ENCODE measurements at regions not wholly inside any gene's neighbourhood (a gene's known extent, or its start where the extent isn't known, plus 50 kb on each side); places are given as distances from the start of the nearest gene placed in this dataset.

- H3K9ac ChIP-seq (ENCODE audit: insufficient read length): no peak overlapping the region
- no peak overlapping the region for H3K27ac ChIP-seq
- TF ChIP-seq EZH2 (IDR thresholded peaks at IDR 0.05): no peak
- TF ChIP-seq POLR2AphosphoS5 (IDR thresholded peaks at IDR 0.05; ENCODE audit: borderline replicate concordance, low read depth, low read length): no peak
- no peak for TF ChIP-seq FOXP2 (optimal IDR thresholded peaks at IDR 0.05; ENCODE audit: control extremely low read depth, extremely low read length, insufficient read depth)
- H3K9me3 ChIP-seq (ENCODE audit: low read depth, low read length): no peaks in the 10 kb centered on the region
- DNase-seq (ENCODE audit: low read depth, low spot score): no peak
- H3K4me3 ChIP-seq: no peak overlapping the region
- H3K36me3 ChIP-seq (ENCODE audit: insufficient read depth, low read length): no peaks in the 10 kb centered on the region
Measured at GRCh38 chr15:85847031-85847430, 52.3 kb upstream of the KLHL25 start.

- no peak for TF ChIP-seq EZH2 (IDR thresholded peaks at IDR 0.05)
- no peak for TF ChIP-seq POLR2AphosphoS5 (IDR thresholded peaks at IDR 0.05; ENCODE audit: borderline replicate concordance, low read depth, low read length)
- TF ChIP-seq FOXP2 (optimal IDR thresholded peaks at IDR 0.05; ENCODE audit: control extremely low read depth, extremely low read length, insufficient read depth): no peak
- no peaks in the 10 kb centered on the region for H3K9me3 ChIP-seq (ENCODE audit: low read depth, low read length)
- no peak overlapping the region for H3K9ac ChIP-seq (ENCODE audit: insufficient read length)
- no peak overlapping the region for H3K4me3 ChIP-seq
- no peaks in the 10 kb centered on the region for H3K36me3 ChIP-seq (ENCODE audit: insufficient read depth, low read length)
- no peak for DNase-seq (ENCODE audit: low read depth, low spot score)
- no peak overlapping the region for H3K27ac ChIP-seq
Measured at GRCh38 chr15:85849946-85850345, 55.2 kb upstream of the KLHL25 start.

GRCh38 chr15:85852969-85853368 lies 58.2 kb upstream of the KLHL25 start:
- no peaks in the 10 kb centered on the region for H3K9me3 ChIP-seq (ENCODE audit: low read depth, low read length)
- no peak for TF ChIP-seq EZH2 (IDR thresholded peaks at IDR 0.05)
- H3K9ac ChIP-seq (ENCODE audit: insufficient read length): no peak overlapping the region
- no peak overlapping the region for H3K4me3 ChIP-seq
- no peak for DNase-seq (ENCODE audit: low read depth, low spot score)
- no peaks in the 10 kb centered on the region for H3K36me3 ChIP-seq (ENCODE audit: insufficient read depth, low read length)
- H3K27ac ChIP-seq: no peak overlapping the region

DNA sequence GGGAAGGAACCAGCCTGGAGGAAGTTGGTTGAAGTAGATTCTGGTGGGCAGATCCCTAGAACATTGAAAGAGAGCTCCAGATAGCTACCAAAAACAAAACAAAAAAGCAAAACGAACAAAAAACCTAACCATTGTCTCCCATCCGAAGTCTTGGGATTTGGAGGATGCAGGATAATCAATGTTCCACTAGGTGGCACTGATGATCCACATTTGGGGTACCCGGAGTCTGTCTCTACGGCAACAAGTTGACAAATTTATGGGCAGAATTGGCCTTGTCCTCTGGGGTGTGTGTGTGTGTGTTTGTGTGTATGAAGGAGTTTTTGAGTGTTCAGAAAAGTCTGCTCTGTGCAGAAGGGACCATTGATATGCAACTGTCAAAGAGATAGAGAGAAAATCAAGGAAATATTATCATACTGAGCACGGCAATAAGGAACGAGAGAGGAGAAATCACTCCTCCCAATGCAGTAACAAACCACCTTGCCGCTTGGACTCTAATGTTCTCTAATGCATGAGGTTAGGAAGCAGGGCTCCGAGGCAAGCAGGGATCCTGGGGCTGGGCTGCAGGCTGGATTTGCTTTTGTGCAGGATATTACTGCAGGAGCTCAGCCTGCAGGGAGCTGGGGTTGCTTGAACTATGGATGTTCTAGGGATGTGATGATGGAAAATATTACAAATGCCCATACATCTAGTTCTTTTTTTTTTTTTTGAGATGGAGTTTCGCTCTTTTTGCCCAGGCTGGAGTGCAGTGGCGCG lies 59.8 kb upstream of the KLHL25 start:
- Histone ChIP-seq H3K9me3 (ENCODE audit: low read depth, low read length) (no peaks in the 10 kb centered on the region), H3K9ac (ENCODE audit: insufficient read length) (no peak overlapping the region), H3K27ac (no peak overlapping the region), H3K36me3 (ENCODE audit: insufficient read depth, low read length) (no peaks in the 10 kb centered on the region), H3K4me3 (peak overlapping the region; percentile 49)
- DNase-seq (ENCODE audit: low read depth, low spot score): no peak
- TF ChIP-seq POLR2AphosphoS5 (IDR thresholded peaks at IDR 0.05; ENCODE audit: borderline replicate concordance, low read depth, low read length) (no peak), FOXP2 (optimal IDR thresholded peaks at IDR 0.05; ENCODE audit: control extremely low read depth, extremely low read length, insufficient read depth) (no peak), EZH2 (IDR thresholded peaks at IDR 0.05) (no peak)

GRCh38 chr15:85858586-85859375 lies 64.1 kb upstream of the KLHL25 start:
- TF ChIP-seq FOXP2 (optimal IDR thresholded peaks at IDR 0.05; ENCODE audit: control extremely low read depth, extremely low read length, insufficient read depth): no peak
- no peak for TF ChIP-seq EZH2 (IDR thresholded peaks at IDR 0.05)
- TF ChIP-seq POLR2AphosphoS5 (IDR thresholded peaks at IDR 0.05; ENCODE audit: borderline replicate concordance, low read depth, low read length): no peak
- DNase-seq (ENCODE audit: low read depth, low spot score): no peak
- Histone ChIP-seq H3K36me3 (ENCODE audit: insufficient read depth, low read length) (no peaks in the 10 kb centered on the region), H3K9ac (ENCODE audit: insufficient read length) (no peak overlapping the region), H3K4me3 (0 out of 2 replicates have a peak overlapping the region, but pooled peaks have one; percentile 25), H3K9me3 (ENCODE audit: low read depth, low read length) (no peaks in the 10 kb centered on the region), H3K27ac (no peak overlapping the region)

- H3K27ac ChIP-seq: no peak overlapping the region
- DNase-seq (ENCODE audit: low read depth, low spot score): no peak
- no peak overlapping the region for H3K9ac ChIP-seq (ENCODE audit: insufficient read length)
- no peaks in the 10 kb centered on the region for H3K36me3 ChIP-seq (ENCODE audit: insufficient read depth, low read length)
- H3K4me3 ChIP-seq: no peak overlapping the region
- no peaks in the 10 kb centered on the region for H3K9me3 ChIP-seq (ENCODE audit: low read depth, low read length)
- TF ChIP-seq POLR2AphosphoS5 (IDR thresholded peaks at IDR 0.05; ENCODE audit: borderline replicate concordance, low read depth, low read length) (no peak), EZH2 (IDR thresholded peaks at IDR 0.05) (no peak), FOXP2 (optimal IDR thresholded peaks at IDR 0.05; ENCODE audit: control extremely low read depth, extremely low read length, insufficient read depth) (no peak)
Measured at GRCh38 chr15:85859671-85860070, 64.9 kb upstream of the KLHL25 start.

- no peak for DNase-seq (ENCODE audit: low read depth, low spot score)
- Histone ChIP-seq H3K27ac (no peak overlapping the region), H3K9ac (ENCODE audit: insufficient read length) (no peak overlapping the region), H3K9me3 (ENCODE audit: low read depth, low read length) (no peaks in the 10 kb centered on the region), H3K4me3 (no peak overlapping the region), H3K36me3 (ENCODE audit: insufficient read depth, low read length) (no peaks in the 10 kb centered on the region)
- TF ChIP-seq EZH2 (IDR thresholded peaks at IDR 0.05): no peak
- no peak for TF ChIP-seq FOXP2 (optimal IDR thresholded peaks at IDR 0.05; ENCODE audit: control extremely low read depth, extremely low read length, insufficient read depth)
- TF ChIP-seq POLR2AphosphoS5 (IDR thresholded peaks at IDR 0.05; ENCODE audit: borderline replicate concordance, low read depth, low read length): no peak
Measured at GRCh38 chr15:85860394-85861161, 65.9 kb upstream of the KLHL25 start.

GRCh38 chr15:85865070-85865684 lies 70.5 kb upstream of the KLHL25 start:
- DNase-seq (ENCODE audit: low read depth, low spot score): peak; percentile 22
- Histone ChIP-seq H3K9me3 (ENCODE audit: low read depth, low read length) (no peaks in the 10 kb centered on the region), H3K36me3 (ENCODE audit: insufficient read depth, low read length) (no peaks in the 10 kb centered on the region), H3K4me3 (no peak overlapping the region), H3K9ac (ENCODE audit: insufficient read length) (no peak overlapping the region), H3K27ac (no peak overlapping the region)
- no peak for TF ChIP-seq EZH2 (IDR thresholded peaks at IDR 0.05)
- no peak for TF ChIP-seq POLR2AphosphoS5 (IDR thresholded peaks at IDR 0.05; ENCODE audit: borderline replicate concordance, low read depth, low read length)
- no peak for TF ChIP-seq FOXP2 (optimal IDR thresholded peaks at IDR 0.05; ENCODE audit: control extremely low read depth, extremely low read length, insufficient read depth)

Data from SK-N-MC (cell line).